Kidney (tissue), 13 donors: ENCODE measurements at regions not wholly inside any gene's neighbourhood (a gene's known extent, or its start where the extent isn't known, plus 50 kb on each side); places are given as distances from the start of the nearest gene placed in this dataset.

Experiments
- DNase-seq, 5 donors: peaks; one replicate each; pipeline ENCODE4 v3.0.0-alpha.2; 2013 to 2020
- FAIRE-seq: peaks from 2 replicates; lab custom pipeline; 2012; peaks lifted over from hg19 to GRCh38; lab: Jason Lieb, UNC
- H3K27ac ChIP-seq, 2 donors: one replicate each; pipeline ENCODE4 v1.7.0; 2013; ENCODE audit warnings: low read depth in 2 of 2, low read length in 2 of 2, inconsistent platforms in 1 of 2
- H3K27me3 ChIP-seq: one replicate; pipeline ENCODE4 v1.7.1; 2013; ENCODE audit warnings: low read length, inconsistent platforms; ENCODE audit not compliant: control insufficient read depth, insufficient read depth
- H3K36me3 ChIP-seq, 3 donors: one replicate each; pipeline versions ENCODE4 v1.7.0 to v1.7.1; 2013; ENCODE audit warnings: low read length in 3 of 3, control low read depth in 1 of 3, inconsistent platforms in 1 of 3; ENCODE audit not compliant: insufficient read depth in 3 of 3, control insufficient read depth in 2 of 3
- H3K4me1 ChIP-seq, 3 donors: one replicate each; pipeline versions ENCODE4 v1.7.0 to v1.7.1; 2013; ENCODE audit warnings: low read length in 3 of 3, inconsistent platforms in 1 of 3, low read depth in 1 of 3; ENCODE audit not compliant: control insufficient read depth in 2 of 3, insufficient read depth in 2 of 3
- H3K4me3 ChIP-seq, 3 donors: one replicate each; pipeline versions ENCODE4 v1.7.0 to v1.8.1; 2013; ENCODE audit warnings: low read length in 3 of 3, control low read depth in 1 of 3, inconsistent platforms in 1 of 3
- H3K9ac ChIP-seq, 3 donors: one replicate each; pipeline versions ENCODE4 v1.7.0 to v1.7.1; 2013; ENCODE audit warnings: low read length in 3 of 3, control low read depth in 1 of 3, inconsistent platforms in 1 of 3
- H3K9me3 ChIP-seq, 3 donors: one replicate each; pipeline versions ENCODE4 v1.7.0 to v1.7.1; 2013; ENCODE audit warnings: low read length in 3 of 3, control low read depth in 1 of 3, inconsistent platforms in 1 of 3; ENCODE audit not compliant: control insufficient read depth in 2 of 3, insufficient read depth in 1 of 3
- intact Hi-C: fragments of 100-400 bp; cut with DNase I; formaldehyde crosslinking; loops from one replicate; pipeline ENCODE4 v1.11.1; 2022
- TF ChIP-seq, protein P1 (sequence below): IDR thresholded peaks from 3 replicates; pipeline ENCODE4 v1.5.1; 2012; ENCODE audit warnings: mild to moderate bottlenecking, moderate library complexity, borderline replicate concordance; ENCODE audit not compliant: insufficient read depth; ENCODE audit errors: extremely low read depth
- donor health status: control.
- donor health status: control.
- donor health status: control.
- donor health status: control.
- donor health status: control.
- donor health status: DM: yes; HTN: yes; CAD: no.
- donor health status: Normal renal cell carcinoma (clear cell type).

DNA sequence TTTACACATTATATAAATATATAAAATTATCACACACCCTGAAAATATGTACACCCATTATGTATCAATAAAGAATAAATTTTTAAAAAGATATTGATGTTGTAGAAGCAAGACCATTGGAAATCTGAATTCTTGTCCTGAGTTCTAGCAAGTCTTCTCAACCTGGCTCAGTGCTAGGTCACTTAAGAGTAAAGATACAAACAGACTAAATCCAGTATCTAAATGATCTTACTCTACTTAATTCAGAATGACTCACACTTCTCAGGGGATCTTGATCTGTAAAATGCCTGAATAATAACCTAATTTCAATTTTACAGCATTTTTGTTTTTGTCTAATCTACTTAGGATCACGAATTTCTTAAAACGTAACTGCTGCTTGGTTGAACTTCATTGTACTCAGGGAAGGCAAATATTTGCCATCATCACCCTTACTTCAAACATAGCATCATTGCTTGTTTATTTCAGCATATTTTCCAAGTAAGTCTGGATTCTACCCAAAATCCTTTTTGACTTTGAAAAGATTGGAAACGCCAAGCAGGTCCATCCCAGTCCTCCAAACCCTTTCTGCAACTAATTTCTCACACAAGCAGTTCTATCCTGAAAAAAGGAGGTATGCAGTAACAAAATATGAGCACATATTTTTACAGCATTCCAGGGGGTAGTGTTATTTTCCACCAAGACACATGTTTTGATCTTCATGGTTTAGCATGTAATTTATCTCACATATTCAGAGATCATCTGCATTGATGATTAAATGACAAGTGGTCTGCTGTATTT, 582.6 kb downstream of the PSAT1 start:
- no peaks in the 10 kb centered on the region for H3K9me3 ChIP-seq
- no peak overlapping the region for H3K4me3 ChIP-seq
- H3K27me3 ChIP-seq: no peaks in the 10 kb centered on the region
- DNase-seq (no peak), FAIRE-seq (no peak)
- no peak overlapping the region for H3K27ac ChIP-seq
- intact Hi-C loops: no loop called here
- H3K4me1 ChIP-seq: no peaks in the 10 kb centered on the region
- H3K9ac ChIP-seq: no peak overlapping the region
- TF ChIP-seq, protein P1, sequence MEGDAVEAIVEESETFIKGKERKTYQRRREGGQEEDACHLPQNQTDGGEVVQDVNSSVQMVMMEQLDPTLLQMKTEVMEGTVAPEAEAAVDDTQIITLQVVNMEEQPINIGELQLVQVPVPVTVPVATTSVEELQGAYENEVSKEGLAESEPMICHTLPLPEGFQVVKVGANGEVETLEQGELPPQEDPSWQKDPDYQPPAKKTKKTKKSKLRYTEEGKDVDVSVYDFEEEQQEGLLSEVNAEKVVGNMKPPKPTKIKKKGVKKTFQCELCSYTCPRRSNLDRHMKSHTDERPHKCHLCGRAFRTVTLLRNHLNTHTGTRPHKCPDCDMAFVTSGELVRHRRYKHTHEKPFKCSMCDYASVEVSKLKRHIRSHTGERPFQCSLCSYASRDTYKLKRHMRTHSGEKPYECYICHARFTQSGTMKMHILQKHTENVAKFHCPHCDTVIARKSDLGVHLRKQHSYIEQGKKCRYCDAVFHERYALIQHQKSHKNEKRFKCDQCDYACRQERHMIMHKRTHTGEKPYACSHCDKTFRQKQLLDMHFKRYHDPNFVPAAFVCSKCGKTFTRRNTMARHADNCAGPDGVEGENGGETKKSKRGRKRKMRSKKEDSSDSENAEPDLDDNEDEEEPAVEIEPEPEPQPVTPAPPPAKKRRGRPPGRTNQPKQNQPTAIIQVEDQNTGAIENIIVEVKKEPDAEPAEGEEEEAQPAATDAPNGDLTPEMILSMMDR: no peak
- H3K36me3 ChIP-seq: no peaks in the 10 kb centered on the region

DNA sequence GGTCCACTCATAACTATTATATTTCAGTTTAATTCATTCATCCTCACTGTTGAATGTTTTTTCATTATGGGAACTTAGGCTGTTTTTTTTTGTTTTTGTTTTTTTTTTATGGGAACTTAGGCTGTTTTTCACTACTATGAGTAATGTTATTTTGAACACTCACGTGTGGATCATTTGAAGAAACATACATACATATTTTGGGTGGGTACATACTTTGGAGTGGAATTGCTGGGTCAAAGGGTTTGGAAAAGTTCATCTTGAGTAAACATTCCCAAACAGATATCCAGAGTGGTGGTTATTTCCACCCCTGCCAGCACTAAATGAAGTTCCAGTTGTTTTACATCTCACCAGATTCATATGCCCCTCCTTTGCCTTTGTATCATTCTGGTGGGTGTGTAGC, 584.4 kb downstream of the PSAT1 start:
- no peaks in the 10 kb centered on the region for H3K36me3 ChIP-seq
- intact Hi-C loops: no loop called here
- H3K27me3 ChIP-seq: no peaks in the 10 kb centered on the region
- no peak overlapping the region for H3K27ac ChIP-seq
- no peak for FAIRE-seq
- H3K9ac ChIP-seq: no peak overlapping the region
- no peak for DNase-seq
- no peak overlapping the region for H3K4me3 ChIP-seq
- H3K4me1 ChIP-seq: no peaks in the 10 kb centered on the region
- H3K9me3 ChIP-seq: no peaks in the 10 kb centered on the region
- TF ChIP-seq, protein P1: no peak

DNA sequence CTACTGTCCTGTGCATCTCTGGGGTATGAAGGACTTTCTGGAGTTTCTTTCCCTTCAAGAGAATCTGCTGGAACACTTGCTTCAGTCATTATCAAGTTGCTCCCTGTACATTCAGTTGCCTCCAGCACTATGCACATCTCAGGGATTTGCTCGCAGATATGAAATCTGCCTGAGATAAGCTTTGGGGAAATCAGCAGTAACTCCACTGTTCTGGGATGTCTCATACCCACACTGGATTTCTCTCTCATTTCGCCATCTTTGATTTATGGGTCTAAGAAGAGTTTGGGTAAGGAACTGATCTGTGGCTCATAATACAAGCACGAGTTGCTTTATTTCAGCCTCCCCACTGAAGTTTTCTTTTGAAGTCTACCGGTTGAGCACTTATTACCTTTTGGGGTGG, 585.6 kb downstream of the PSAT1 start:
- Histone ChIP-seq H3K4me3 (no peak overlapping the region), H3K9ac (no peak overlapping the region), H3K9me3 (no peaks in the 10 kb centered on the region), H3K27ac (no peak overlapping the region), H3K27me3 (no peaks in the 10 kb centered on the region), H3K36me3 (no peaks in the 10 kb centered on the region), H3K4me1 (no peaks in the 10 kb centered on the region)
- no peak for DNase-seq
- intact Hi-C loops: no loop called here
- TF ChIP-seq, protein P1: no peak
- no peak for FAIRE-seq
